ENCODE measurements at regions not wholly inside any gene's neighbourhood (a gene's known extent, or its start where the extent isn't known, plus 50 kb on each side); places are given as distances from the start of the nearest gene placed in this dataset.
"Not testable (repeated sequence)": the region's sequence is repeated elsewhere in the genome, so short reads cannot be mapped to it uniquely, and the experiment has no call there.

GRCh38 chr2:111577154-111577885 lies 306.7 kb downstream of the ANAPC1 start:
- H3K4me1 ChIP-seq (ENCODE audit: control insufficient read depth in 1 of 2, insufficient read depth in 2 of 2, low read length in 2 of 2); H4K12ac ChIP-seq (ENCODE audit: low read depth, low read length); H3K36me3 ChIP-seq (ENCODE audit: control insufficient read depth in 1 of 2, insufficient read depth in 2 of 2, low read length in 2 of 2); H3K23ac ChIP-seq (ENCODE audit: low read length); H3K79me2 ChIP-seq (ENCODE audit: control insufficient read depth, insufficient read depth, low read length, poor library complexity); H3K4me3 ChIP-seq (ENCODE audit: low read depth, low read length); H4K8ac ChIP-seq (ENCODE audit: low read depth, low read length); H3K79me1 ChIP-seq (ENCODE audit: low read length); H3K27ac ChIP-seq (ENCODE audit: low read depth, low read length); H3K18ac ChIP-seq (ENCODE audit: low read length); H2BK120ac ChIP-seq (ENCODE audit: insufficient read depth, low read length, poor library complexity); H2AK5ac ChIP-seq (ENCODE audit: low read length); H2AFZ ChIP-seq (ENCODE audit: insufficient read depth, low read length, poor library complexity); H3K4me2 ChIP-seq (ENCODE audit: low read length); H3K9ac ChIP-seq (ENCODE audit: low read length); H3K9me3 ChIP-seq (ENCODE audit: insufficient read depth, low read depth, low read length); H3K27me3 ChIP-seq (ENCODE audit: insufficient read depth, low read length); H3K14ac ChIP-seq (ENCODE audit: low read length); H2BK12ac ChIP-seq (ENCODE audit: low read length); H4K91ac ChIP-seq (ENCODE audit: low read depth, low read length); H2BK5ac ChIP-seq (ENCODE audit: low read depth, low read length, poor library complexity); H3K4ac ChIP-seq (ENCODE audit: low read depth, low read length): not testable (repeated sequence)
- peak in 1 of 2 donors; percentile 2 for DNase-seq
- WGBS (ENCODE audit: extremely low coverage, insufficient coverage, insufficient read length): no CpG with 5 or more reads among the region's 18 CpGs

GRCh38 chr2:111579500-111580134 lies 304.4 kb downstream of the ANAPC1 start:
- not testable (repeated sequence) for H3K4me3 ChIP-seq (ENCODE audit: low read depth, low read length); H3K9me3 ChIP-seq (ENCODE audit: insufficient read depth, low read depth, low read length); H3K79me2 ChIP-seq (ENCODE audit: control insufficient read depth, insufficient read depth, low read length, poor library complexity); H3K27ac ChIP-seq (ENCODE audit: low read depth, low read length); H3K4me1 ChIP-seq (ENCODE audit: control insufficient read depth in 1 of 2, insufficient read depth in 2 of 2, low read length in 2 of 2); H2AFZ ChIP-seq (ENCODE audit: insufficient read depth, low read length, poor library complexity); H4K91ac ChIP-seq (ENCODE audit: low read depth, low read length); H4K8ac ChIP-seq (ENCODE audit: low read depth, low read length); H4K12ac ChIP-seq (ENCODE audit: low read depth, low read length); H3K4me2 ChIP-seq (ENCODE audit: low read length); H3K27me3 ChIP-seq (ENCODE audit: insufficient read depth, low read length); H2BK120ac ChIP-seq (ENCODE audit: insufficient read depth, low read length, poor library complexity); H3K18ac ChIP-seq (ENCODE audit: low read length); H3K79me1 ChIP-seq (ENCODE audit: low read length); H3K23ac ChIP-seq (ENCODE audit: low read length); H3K14ac ChIP-seq (ENCODE audit: low read length); H3K9ac ChIP-seq (ENCODE audit: low read length); H3K4ac ChIP-seq (ENCODE audit: low read depth, low read length); H3K36me3 ChIP-seq (ENCODE audit: control insufficient read depth in 1 of 2, insufficient read depth in 2 of 2, low read length in 2 of 2); H2AK5ac ChIP-seq (ENCODE audit: low read length); H2BK5ac ChIP-seq (ENCODE audit: low read depth, low read length, poor library complexity); H2BK12ac ChIP-seq (ENCODE audit: low read length)
- WGBS (ENCODE audit: extremely low coverage, insufficient coverage, insufficient read length): no CpG with 5 or more reads among the region's 10 CpGs
- DNase-seq: peak; percentile 42 to 74

- H3K9me3 ChIP-seq (ENCODE audit: insufficient read depth, low read depth, low read length); H3K23ac ChIP-seq (ENCODE audit: low read length); H3K36me3 ChIP-seq (ENCODE audit: control insufficient read depth in 1 of 2, insufficient read depth in 2 of 2, low read length in 2 of 2); H3K27me3 ChIP-seq (ENCODE audit: insufficient read depth, low read length); H2BK120ac ChIP-seq (ENCODE audit: insufficient read depth, low read length, poor library complexity); H2BK12ac ChIP-seq (ENCODE audit: low read length); H3K18ac ChIP-seq (ENCODE audit: low read length); DNase-seq; H2BK5ac ChIP-seq (ENCODE audit: low read depth, low read length, poor library complexity); H3K4me3 ChIP-seq (ENCODE audit: low read depth, low read length); H3K4me1 ChIP-seq (ENCODE audit: control insufficient read depth in 1 of 2, insufficient read depth in 2 of 2, low read length in 2 of 2); H3K79me2 ChIP-seq (ENCODE audit: control insufficient read depth, insufficient read depth, low read length, poor library complexity); H3K79me1 ChIP-seq (ENCODE audit: low read length); H3K9ac ChIP-seq (ENCODE audit: low read length); H3K27ac ChIP-seq (ENCODE audit: low read depth, low read length); H3K4ac ChIP-seq (ENCODE audit: low read depth, low read length); H4K8ac ChIP-seq (ENCODE audit: low read depth, low read length); H4K12ac ChIP-seq (ENCODE audit: low read depth, low read length); H2AFZ ChIP-seq (ENCODE audit: insufficient read depth, low read length, poor library complexity); H4K91ac ChIP-seq (ENCODE audit: low read depth, low read length); H3K14ac ChIP-seq (ENCODE audit: low read length); H3K4me2 ChIP-seq (ENCODE audit: low read length); H2AK5ac ChIP-seq (ENCODE audit: low read length): not testable (repeated sequence)
- no CpG with 5 or more reads among the region's 6 CpGs for WGBS (ENCODE audit: extremely low coverage, insufficient coverage, insufficient read length)
Measured at GRCh38 chr2:111580616-111581015, 303.4 kb downstream of the ANAPC1 start.

- not testable (repeated sequence) for H3K27ac ChIP-seq (ENCODE audit: low read depth, low read length); H3K4me2 ChIP-seq (ENCODE audit: low read length); H2BK5ac ChIP-seq (ENCODE audit: low read depth, low read length, poor library complexity); H3K79me2 ChIP-seq (ENCODE audit: control insufficient read depth, insufficient read depth, low read length, poor library complexity); H4K12ac ChIP-seq (ENCODE audit: low read depth, low read length); H3K14ac ChIP-seq (ENCODE audit: low read length); H3K9me3 ChIP-seq (ENCODE audit: insufficient read depth, low read depth, low read length); H3K79me1 ChIP-seq (ENCODE audit: low read length); H3K27me3 ChIP-seq (ENCODE audit: insufficient read depth, low read length); DNase-seq; H3K9ac ChIP-seq (ENCODE audit: low read length); H3K23ac ChIP-seq (ENCODE audit: low read length); H3K18ac ChIP-seq (ENCODE audit: low read length); H2AK5ac ChIP-seq (ENCODE audit: low read length); H2BK12ac ChIP-seq (ENCODE audit: low read length); H2AFZ ChIP-seq (ENCODE audit: insufficient read depth, low read length, poor library complexity); H2BK120ac ChIP-seq (ENCODE audit: insufficient read depth, low read length, poor library complexity); H3K4me3 ChIP-seq (ENCODE audit: low read depth, low read length); H4K8ac ChIP-seq (ENCODE audit: low read depth, low read length); H4K91ac ChIP-seq (ENCODE audit: low read depth, low read length); H3K4ac ChIP-seq (ENCODE audit: low read depth, low read length); H3K36me3 ChIP-seq (ENCODE audit: control insufficient read depth in 1 of 2, insufficient read depth in 2 of 2, low read length in 2 of 2); H3K4me1 ChIP-seq (ENCODE audit: control insufficient read depth in 1 of 2, insufficient read depth in 2 of 2, low read length in 2 of 2)
- no CpG with 5 or more reads among the region's 6 CpGs for WGBS (ENCODE audit: extremely low coverage, insufficient coverage, insufficient read length)
Measured at GRCh38 chr2:111582090-111582489, 301.9 kb downstream of the ANAPC1 start.
